ENCODE measurements at regions not wholly inside any gene's neighbourhood (a gene's known extent, or its start where the extent isn't known, plus 50 kb on each side); places are given as distances from the start of the nearest gene placed in this dataset.
"Not testable (repeated sequence)": the region's sequence is repeated elsewhere in the genome, so short reads cannot be mapped to it uniquely, and the experiment has no call there.

DNA sequence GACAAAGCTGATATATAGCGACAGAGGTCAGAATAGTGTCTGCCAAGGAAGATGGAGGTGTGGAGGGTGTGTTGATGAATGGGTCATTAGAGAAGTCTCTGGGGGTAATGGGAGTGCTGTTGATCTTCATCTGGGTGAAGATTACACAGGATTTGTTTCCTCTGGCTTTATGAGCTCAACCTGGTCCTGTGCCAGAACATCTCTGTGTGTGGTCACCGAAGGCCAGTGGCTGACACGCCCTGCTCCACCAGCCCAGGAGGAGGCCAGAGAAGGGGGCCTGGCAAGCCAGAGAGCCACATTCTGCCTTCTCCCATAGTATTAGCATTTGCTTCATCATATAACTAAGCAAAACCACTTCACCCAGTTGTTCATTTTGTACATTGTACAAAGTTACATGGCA, 121.1 kb downstream of the ZNF621 start:
- no peak for DNase-seq (ENCODE audit: low read depth)

DNA sequence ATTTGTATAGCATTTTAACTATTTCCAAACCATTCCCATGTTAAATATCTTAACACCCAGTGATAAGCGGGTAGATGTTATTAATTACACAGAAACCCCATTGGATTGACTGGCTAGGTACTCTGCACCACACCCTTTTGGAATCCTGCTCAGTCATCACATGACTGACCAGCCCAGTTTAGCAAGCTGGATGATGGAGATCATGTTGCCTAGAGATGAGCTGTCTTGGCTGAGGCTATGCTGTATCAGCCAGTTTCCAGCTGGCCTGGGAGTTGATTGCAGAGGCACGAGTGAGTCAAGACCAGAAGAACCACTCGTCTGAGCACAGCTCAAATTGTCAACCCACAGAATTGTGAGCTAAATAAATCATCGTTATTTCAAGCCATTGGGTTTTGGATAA, 124.6 kb downstream of the ZNF621 start:
- DNase-seq (ENCODE audit: low read depth), result no peak

DNA sequence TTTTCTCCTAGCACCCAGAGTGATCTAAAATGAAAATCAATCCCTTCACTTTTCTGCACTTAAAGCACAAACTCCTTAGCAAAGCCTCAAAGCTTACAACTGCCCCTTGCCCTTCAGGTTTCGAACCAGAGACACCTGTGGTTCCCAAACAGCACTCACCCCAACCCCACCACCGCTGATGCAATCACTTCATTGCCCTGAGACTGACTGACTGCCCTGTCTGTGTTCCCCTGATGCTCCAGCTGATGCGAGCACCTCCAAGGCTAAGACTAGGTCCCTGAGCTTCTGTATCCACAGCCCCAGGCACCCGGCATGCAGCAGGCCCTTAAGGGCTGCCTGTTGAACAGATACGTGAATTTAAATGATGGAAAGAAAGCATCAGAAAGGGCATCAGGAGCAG, 127.3 kb downstream of the ZNF621 start:
- DNase-seq (ENCODE audit: low read depth), result no peak

DNA sequence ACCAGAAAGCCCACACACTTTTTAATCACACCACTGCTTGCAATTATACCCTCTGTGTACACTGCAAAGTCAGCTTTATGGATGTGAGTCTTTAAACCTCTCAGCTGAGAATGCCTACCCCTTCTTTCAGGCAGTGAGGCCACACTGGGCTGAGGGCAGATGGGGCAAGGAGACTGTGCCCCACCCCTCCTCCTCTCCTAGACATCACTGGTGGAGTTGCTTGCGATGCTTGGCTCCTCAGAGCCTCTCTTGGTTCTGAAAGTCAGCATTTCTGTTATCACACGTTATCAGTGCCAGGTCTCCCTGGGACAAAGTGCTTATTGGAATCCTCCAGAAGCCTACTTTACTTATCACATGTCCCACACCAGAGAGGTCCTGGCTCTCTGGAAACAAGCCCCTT, 128.2 kb downstream of the ZNF621 start:
- DNase-seq (ENCODE audit: low read depth), result no peak

DNA sequence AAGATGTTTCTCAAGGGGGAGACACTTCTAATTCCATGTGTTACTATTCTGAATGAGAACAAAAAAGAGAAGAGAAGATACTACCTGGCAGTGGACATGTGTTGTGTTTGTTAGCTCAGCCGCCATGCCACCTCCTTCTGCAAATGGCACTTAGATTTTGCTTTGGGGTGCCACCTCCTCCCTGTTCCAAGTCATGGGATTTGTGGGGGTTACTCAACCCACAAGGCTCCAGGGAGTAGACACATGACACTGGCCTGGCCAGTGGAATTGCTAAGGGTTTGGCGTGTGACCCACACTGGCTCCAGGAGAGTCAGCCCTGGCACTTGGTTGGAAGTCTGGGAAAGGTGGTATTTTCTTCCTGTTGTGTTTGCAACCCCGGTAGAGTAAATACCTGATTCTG, 129.1 kb downstream of the ZNF621 start:
- no peak for DNase-seq (ENCODE audit: low read depth)

DNA sequence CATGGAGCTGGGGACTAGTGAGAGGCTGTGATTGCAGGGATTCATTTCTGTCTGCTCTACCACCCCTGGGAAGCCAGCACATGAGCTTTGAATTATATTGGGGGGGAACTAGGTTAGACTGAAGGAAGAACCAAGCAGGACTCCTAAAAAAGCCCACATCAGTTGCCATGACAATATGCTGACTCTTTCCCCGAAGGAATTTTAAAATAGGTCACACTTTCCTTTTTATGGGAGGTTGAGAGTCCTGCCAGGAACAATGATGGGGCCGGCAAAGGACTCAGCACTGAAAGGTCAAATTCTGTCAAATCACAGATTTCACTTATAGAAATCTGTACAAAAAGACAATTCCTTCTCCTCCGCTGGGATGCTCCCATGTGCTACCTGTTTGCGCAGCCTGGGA, 130.8 kb downstream of the ZNF621 start:
- no peak for DNase-seq (ENCODE audit: low read depth)

- DNase-seq (ENCODE audit: low read depth), result no peak
These were observed 132.9 kb downstream of the ZNF621 start for GRCh38 chr3:40657623-40658022.

GRCh38 chr3:40658305-40658704, 133.5 kb downstream of the ZNF621 start:
- DNase-seq (ENCODE audit: low read depth), result no peak

- no peak for DNase-seq (ENCODE audit: low read depth)
These were observed 135.8 kb downstream of the ZNF621 start for GRCh38 chr3:40660554-40660953.

- DNase-seq (ENCODE audit: low read depth), result no peak
These were observed 136.5 kb downstream of the ZNF621 start for GRCh38 chr3:40661284-40661683.

- DNase-seq (ENCODE audit: low read depth), result no peak
These were observed 138.5 kb downstream of the ZNF621 start for GRCh38 chr3:40663280-40663679.

DNA sequence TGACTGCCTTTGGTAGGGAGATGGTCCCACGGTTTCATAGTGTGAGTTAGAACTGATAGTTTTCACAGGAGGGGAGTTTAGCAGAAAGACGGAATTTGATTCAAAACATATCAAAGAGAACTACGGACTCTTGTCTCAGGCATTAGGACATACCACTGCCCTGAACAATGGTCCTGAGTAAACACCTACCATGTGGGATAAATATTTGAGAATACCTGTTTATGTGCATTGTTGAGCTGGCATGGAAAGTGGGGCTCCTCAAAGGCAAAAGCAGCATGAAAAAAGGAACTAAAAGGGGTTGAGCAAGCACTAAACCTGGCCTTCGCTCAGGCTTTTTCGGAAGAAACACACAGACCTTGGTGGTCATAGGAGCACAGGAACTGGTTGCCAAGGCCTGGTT, 144.4 kb downstream of the ZNF621 start:
- no peak for DNase-seq (ENCODE audit: low read depth)

GRCh38 chr3:40672861-40673260, 148.1 kb downstream of the ZNF621 start:
- DNase-seq (ENCODE audit: low read depth), result no peak

GRCh38 chr3:40677321-40677720, 152.6 kb downstream of the ZNF621 start:
- DNase-seq (ENCODE audit: low read depth), result no peak

DNA sequence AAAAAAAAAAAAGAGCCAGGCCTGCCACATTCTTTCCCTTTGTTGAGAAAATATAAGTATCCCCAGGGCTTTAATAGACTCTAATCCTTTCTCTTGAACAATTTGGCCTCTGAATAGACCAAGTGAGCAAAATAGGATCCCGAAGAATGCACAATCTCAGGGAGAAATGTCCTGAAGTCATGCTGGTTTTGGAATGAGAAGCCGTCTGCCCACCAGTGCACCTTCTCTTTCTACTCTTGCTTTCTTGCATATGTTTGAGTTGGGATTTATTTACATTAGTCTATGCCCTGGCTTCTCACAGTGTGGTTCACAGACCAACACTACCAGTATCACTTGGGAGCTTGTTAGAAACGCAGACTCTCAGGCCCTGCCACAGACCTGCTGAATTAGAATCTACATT, 153.0 kb downstream of the ZNF621 start:
- DNase-seq (ENCODE audit: low read depth), result no peak

- DNase-seq (ENCODE audit: low read depth), result no peak
These were observed 154.5 kb downstream of the ZNF621 start for GRCh38 chr3:40679290-40679689.

- no peak for DNase-seq (ENCODE audit: low read depth)
These were observed 156.2 kb downstream of the ZNF621 start for GRCh38 chr3:40680685-40681657.

DNA sequence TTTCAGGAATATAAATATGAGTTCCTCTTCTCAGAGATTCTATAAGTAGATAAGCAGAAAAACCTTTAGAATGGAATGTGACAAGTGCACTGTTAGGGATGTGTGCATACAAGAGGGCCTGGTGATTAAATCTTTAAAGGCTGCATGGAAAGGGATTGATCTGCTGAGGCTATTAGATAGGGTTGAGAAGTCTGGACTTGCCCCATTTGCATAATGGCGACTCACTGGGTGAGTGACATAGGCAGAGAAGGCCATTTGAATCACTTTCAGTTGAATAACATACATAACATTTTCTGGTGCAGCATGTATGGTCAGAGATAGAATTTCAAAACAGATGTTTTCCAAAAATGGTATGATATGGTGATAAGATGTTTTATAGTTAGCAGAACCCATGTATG, 156.9 kb downstream of the ZNF621 start:
- DNase-seq (ENCODE audit: low read depth), result no peak

- DNase-seq (ENCODE audit: low read depth), result no peak
These were observed 165.1 kb downstream of the ZNF621 start for GRCh38 chr3:40689837-40690236.

- DNase-seq (ENCODE audit: low read depth), result no peak
These were observed 166.1 kb downstream of the ZNF621 start for GRCh38 chr3:40690749-40691451.

DNA sequence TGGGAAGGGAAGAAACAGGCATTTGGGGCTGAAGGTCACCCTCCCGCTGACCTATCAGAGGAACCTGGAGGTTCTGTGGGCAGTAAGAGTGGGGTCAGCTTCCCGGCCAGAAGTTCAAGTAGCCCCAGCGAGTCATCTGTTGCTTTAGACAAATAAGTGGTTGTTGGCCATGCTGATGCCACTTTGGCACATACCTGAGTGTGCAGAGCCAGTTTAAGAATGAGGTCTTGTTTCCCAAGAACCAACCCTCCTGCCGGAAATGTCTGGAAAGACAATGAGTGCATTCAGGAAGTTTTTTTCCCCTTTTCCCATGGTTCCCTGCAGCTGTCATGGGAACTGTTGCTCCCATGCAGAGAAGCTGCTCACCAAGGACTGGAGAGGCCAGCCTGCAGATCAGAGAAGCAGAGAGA, 166.7 kb downstream of the ZNF621 start:
- no peak for DNase-seq (ENCODE audit: low read depth)

DNA sequence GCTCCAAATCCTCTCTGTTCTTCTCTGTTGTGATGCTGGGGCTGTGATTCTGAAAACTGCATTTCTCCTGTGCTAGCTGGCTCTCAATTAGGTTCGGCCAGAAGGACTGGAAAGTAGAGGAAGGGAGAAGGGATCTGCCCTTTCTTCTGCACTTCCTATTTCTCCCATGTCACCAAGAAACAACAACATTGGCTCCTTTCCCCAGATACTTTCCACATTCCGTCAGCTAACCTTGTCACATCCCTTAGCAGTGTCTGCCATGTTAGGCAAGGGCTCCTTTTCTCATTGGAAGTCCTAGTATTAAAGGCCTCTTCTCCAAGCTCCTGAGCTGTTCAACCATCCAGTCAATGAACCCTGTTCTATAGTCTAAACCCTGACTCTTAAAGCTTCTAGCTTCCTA, 171.1 kb downstream of the ZNF621 start:
- no peak for DNase-seq (ENCODE audit: low read depth)

- not testable (repeated sequence) for DNase-seq (ENCODE audit: low read depth)
These were observed 173.9 kb downstream of the ZNF621 start for GRCh38 chr3:40698611-40699010.
